ENCODE measurements at regions not wholly inside any gene's neighbourhood (a gene's known extent, or its start where the extent isn't known, plus 50 kb on each side); places are given as distances from the start of the nearest gene placed in this dataset.
A peak's percentile ranks its signal among the peaks of the same experiment; 100 is the strongest.

GRCh38 chr4:64564126-64564525, 154.9 kb upstream of the TECRL start:
- no peak for DNase-seq (ENCODE audit: low spot score)
- H3K79me2 ChIP-seq (ENCODE audit: insufficient read depth, low read length): no peaks in the 10 kb centered on the region
- POLR2A ChIA-PET: no interaction called here
- no peak for ATAC-seq
- TF ChIP-seq ZNF24 (IDR thresholded peaks at IDR 0.05) (no peak), ZNF766 (CRISPR knock-in tag; IDR thresholded peaks at IDR 0.05; ENCODE audit: borderline replicate concordance) (no peak), AKAP8 (CRISPR knock-in tag; IDR thresholded peaks at IDR 0.05) (no peak), KLF13 (CRISPR knock-in tag; IDR thresholded peaks at IDR 0.05) (no peak), PAWR (CRISPR knock-in tag; IDR thresholded peaks at IDR 0.05; ENCODE audit: borderline replicate concordance) (no peak), ZNF879 (CRISPR knock-in tag; IDR thresholded peaks at IDR 0.05) (no peak), JUNB (CRISPR knock-in tag; IDR thresholded peaks at IDR 0.05; ENCODE audit: borderline replicate concordance) (no peak), MYNN (CRISPR knock-in tag; IDR thresholded peaks at IDR 0.05; ENCODE audit: low read depth) (no peak), SNAI1 (CRISPR knock-in tag; IDR thresholded peaks at IDR 0.05; ENCODE audit: borderline replicate concordance) (no peak), RAD51 (IDR thresholded peaks at IDR 0.05; ENCODE audit: borderline replicate concordance) (no peak), FOXM1 (CRISPR knock-in tag; IDR thresholded peaks at IDR 0.05) (no peak), HMG20A (CRISPR knock-in tag; IDR thresholded peaks at IDR 0.05; ENCODE audit: borderline replicate concordance) (no peak), ARNTL (CRISPR knock-in tag; IDR thresholded peaks at IDR 0.05) (no peak), ZNF253 (CRISPR knock-in tag; IDR thresholded peaks at IDR 0.05; ENCODE audit: borderline replicate concordance) (no peak), PRDM4 (CRISPR knock-in tag; IDR thresholded peaks at IDR 0.05; ENCODE audit: borderline replicate concordance) (no peak), PHF21A (CRISPR knock-in tag; IDR thresholded peaks at IDR 0.05) (no peak), TBX2 (CRISPR knock-in tag; IDR thresholded peaks at IDR 0.05; ENCODE audit: borderline replicate concordance) (no peak), ZNF747 (CRISPR knock-in tag; IDR thresholded peaks at IDR 0.05; ENCODE audit: borderline replicate concordance) (no peak)
- TF ChIP-seq, protein P1, sequence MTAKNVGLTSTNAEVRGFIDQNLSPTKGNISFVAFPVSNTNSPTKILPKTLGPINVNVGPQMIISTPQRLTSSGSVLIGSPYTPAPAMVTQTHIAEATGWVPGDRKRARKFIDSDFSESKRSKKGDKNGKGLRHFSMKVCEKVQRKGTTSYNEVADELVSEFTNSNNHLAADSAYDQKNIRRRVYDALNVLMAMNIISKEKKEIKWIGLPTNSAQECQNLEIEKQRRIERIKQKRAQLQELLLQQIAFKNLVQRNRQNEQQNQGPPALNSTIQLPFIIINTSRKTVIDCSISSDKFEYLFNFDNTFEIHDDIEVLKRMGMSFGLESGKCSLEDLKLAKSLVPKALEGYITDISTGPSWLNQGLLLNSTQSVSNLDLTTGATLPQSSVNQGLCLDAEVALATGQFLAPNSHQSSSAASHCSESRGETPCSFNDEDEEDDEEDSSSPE (CRISPR knock-in tag; IDR thresholded peaks at IDR 0.05): no peak
- TF ChIP-seq, protein P2, sequence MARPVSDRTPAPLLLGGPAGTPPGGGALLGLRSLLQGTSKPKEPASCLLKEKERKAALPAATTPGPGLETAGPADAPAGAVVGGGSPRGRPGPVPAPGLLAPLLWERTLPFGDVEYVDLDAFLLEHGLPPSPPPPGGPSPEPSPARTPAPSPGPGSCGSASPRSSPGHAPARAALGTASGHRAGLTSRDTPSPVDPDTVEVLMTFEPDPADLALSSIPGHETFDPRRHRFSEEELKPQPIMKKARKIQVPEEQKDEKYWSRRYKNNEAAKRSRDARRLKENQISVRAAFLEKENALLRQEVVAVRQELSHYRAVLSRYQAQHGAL (CRISPR knock-in tag; IDR thresholded peaks at IDR 0.05; ENCODE audit: not compliant biosample characterization): no peak
- FAIRE-seq: no peak
- in situ Hi-C loops (cut with HindIII; ENCODE audit: extremely low pct_ligation_motif_present, low pct_unique_long_range_greater_than_20kb) (no loop called here), intact Hi-C loops (cut with micrococcal nuclease; ENCODE audit: unreplicated experiment) (no loop called here)
- no peaks in the 10 kb centered on the region for H4K20me1 ChIP-seq (ENCODE audit: insufficient read depth, low read length)
- no peaks in the 10 kb centered on the region for H3K36me3 ChIP-seq (replicated peaks in 1 of 2; ENCODE audit: control insufficient read depth in 1 of 2, insufficient read depth in 2 of 2, low read length in 2 of 2)
- H3K27me3 ChIP-seq (ENCODE audit: control insufficient read depth in 1 of 2, insufficient read depth in 2 of 2, low read length in 2 of 2): no peaks in the 10 kb centered on the region
- WGBS (ENCODE audit: low lambda C conversion rate): 33% methylated on average over 4 of the region's 4 CpGs
- no TSS peak for BruUV-seq (replicated peaks)
- H3K4me1 ChIP-seq (ENCODE audit: insufficient read depth, low read length): no peaks in the 10 kb centered on the region
- H3K9ac ChIP-seq (ENCODE audit: insufficient read depth, low read depth, low read length): no peak overlapping the region
- CTCF ChIA-PET (ENCODE audit: low intra/inter-chr PET ratio, low total read pairs): no interaction called here
- no peaks in the 10 kb centered on the region for H3K9me3 ChIP-seq (ENCODE audit: low read length)
- H3K4me3 ChIP-seq (replicated peaks in 1 of 3; ENCODE audit: insufficient read depth in 1 of 3, low read depth in 2 of 3, low read length in 3 of 3): no peak overlapping the region
- H2AFZ ChIP-seq (ENCODE audit: low read length): no peak overlapping the region
- no peak overlapping the region for H3K27ac ChIP-seq (ENCODE audit: extremely low read length, insufficient read depth, low read length)
- peak overlapping the region; percentile 52 for H3K4me2 ChIP-seq (ENCODE audit: low read depth, low read length)

Data from HepG2 (cell line).